Ovary (tissue), 3 donors: ENCODE measurements at regions not wholly inside any gene's neighbourhood (a gene's known extent, or its start where the extent isn't known, plus 50 kb on each side); places are given as distances from the start of the nearest gene placed in this dataset.
"Not testable (repeated sequence)": the region's sequence is repeated elsewhere in the genome, so short reads cannot be mapped to it uniquely, and the experiment has no call there.

Source experiments
- CTCF ChIP-seq, 3 donors: fragments of 450-650 bp in 2 of 3; fragments of 200-600 bp in 1 of 3; IDR thresholded peaks; one replicate each; pipeline versions ENCODE4 v1.5.1 to v1.8.0; 2016 to 2022; ENCODE audit warnings: antibody characterized with exemption in 3 of 3, mild to moderate bottlenecking in 1 of 3
- EP300 ChIP-seq: sonication (generic); formaldehyde crosslinking; IDR thresholded peaks from one replicate; pipeline ENCODE4 v1.6.1; 2017; ENCODE audit warnings: antibody characterized with exemption
- POLR2A ChIP-seq: fragments of 450-650 bp; IDR thresholded peaks from one replicate; pipeline ENCODE4 v1.6.1; 2017; ENCODE audit warnings: antibody characterized with exemption, mild to moderate bottlenecking, moderate library complexity
- donor health status: DM: no; HTN: no; CAD: no.

- not testable (repeated sequence) for TF ChIP-seq CTCF (IDR thresholded peaks at IDR 0.05); POLR2A; EP300
Measured at GRCh38 chr16:29160171-29160570, 175.3 kb downstream of the LAT start.
